CD14-positive monocyte (primary cell): ENCODE measurements at regions not wholly inside any gene's neighbourhood (a gene's known extent, or its start where the extent isn't known, plus 50 kb on each side); places are given as distances from the start of the nearest gene placed in this dataset.

ENCODE experiments used
- DNase-seq, 3 donors: peaks; one replicate each; pipeline ENCODE4 v3.0.0-alpha.2; 2011 to 2022
- H2AFZ ChIP-seq: 2 replicates; pipeline ENCODE4 v1.6.0; 2012; ENCODE audit warnings: mild to moderate bottlenecking, low read depth, low read length, inconsistent platforms; ENCODE audit not compliant: insufficient read depth, poor library complexity, severe bottlenecking
- H3K27ac ChIP-seq, 2 donors: 1 replicate in 1 of 2; 2 replicates in 1 of 2; pipeline ENCODE4 v1.5.1; 2012 to 2013; ENCODE audit warnings: low read length in 2 of 2, control low read depth in 1 of 2, inconsistent platforms in 1 of 2, low read depth in 1 of 2, mild to moderate bottlenecking in 1 of 2
- H3K27me3 ChIP-seq, 2 donors: one replicate each; pipeline versions ENCODE4 v1.6.0 to v1.6.1; 2011 to 2013; ENCODE audit warnings: low read length in 2 of 2; ENCODE audit not compliant: control insufficient read depth in 2 of 2, insufficient read depth in 2 of 2
- H3K36me3 ChIP-seq, 2 donors: replicated peaks in 1 of 2; 1 replicate in 1 of 2; 2 replicates in 1 of 2; pipeline versions ENCODE4 v1.5.1 to v1.6.1; 2012 to 2013; ENCODE audit warnings: low read length in 2 of 2, control low read depth in 1 of 2, inconsistent platforms in 1 of 2, mild to moderate bottlenecking in 1 of 2; ENCODE audit not compliant: insufficient read depth in 2 of 2, control insufficient read depth in 1 of 2
- H3K4me1 ChIP-seq, 2 donors: 1 replicate in 1 of 2; 2 replicates in 1 of 2; pipeline versions ENCODE4 v1.5.1 to v1.6.1; 2012 to 2013; ENCODE audit warnings: low read length in 2 of 2, control low read depth in 1 of 2, inconsistent platforms in 1 of 2, mild to moderate bottlenecking in 1 of 2, moderate library complexity in 1 of 2; ENCODE audit not compliant: insufficient read depth in 2 of 2, control insufficient read depth in 1 of 2
- H3K4me2 ChIP-seq: replicated peaks from 2 replicates; pipeline ENCODE3; 2012; ENCODE audit warnings: low read length, moderate library complexity, mild to moderate bottlenecking; ENCODE audit not compliant: poor library complexity, severe bottlenecking; ENCODE audit errors: extremely low read depth
- H3K4me3 ChIP-seq, 3 experiments: fragments of 200-600 bp in 1 of 3; sonication (generic) in 1 of 3; replicated peaks in 1 of 3; 1 replicate in 2 of 3; 2 replicates in 1 of 3; pipeline ENCODE4 v1.5.1; 2011 to 2013; ENCODE audit warnings: low read length in 3 of 3, mild to moderate bottlenecking in 3 of 3, control low read depth in 2 of 3, low read depth in 2 of 3, inconsistent platforms in 1 of 3, moderate library complexity in 1 of 3
- H3K79me2 ChIP-seq: 2 replicates; pipeline ENCODE4 v1.6.0; 2012; ENCODE audit warnings: mild to moderate bottlenecking, control low read depth, inconsistent platforms, low read length, moderate library complexity; ENCODE audit not compliant: insufficient read depth
- H3K9ac ChIP-seq: 2 replicates; pipeline ENCODE4 v1.6.0; 2017; ENCODE audit warnings: low read length, mild to moderate bottlenecking; ENCODE audit not compliant: insufficient read depth, poor library complexity, severe bottlenecking
- H3K9me3 ChIP-seq, 2 donors: replicated peaks in 1 of 2; 1 replicate in 1 of 2; 2 replicates in 1 of 2; pipeline versions ENCODE4 v1.5.1 to v1.6.1; 2012 to 2013; ENCODE audit warnings: low read length in 2 of 2, control low read depth in 1 of 2; ENCODE audit not compliant: control insufficient read depth in 1 of 2, insufficient read depth in 1 of 2
- H4K20me1 ChIP-seq: 2 replicates; pipeline ENCODE4 v1.6.0; 2012; ENCODE audit warnings: mild to moderate bottlenecking, low read length, control low read depth, moderate library complexity; ENCODE audit not compliant: insufficient read depth
- H3K27ac Mint-ChIP-seq, 7 donors: one replicate each; pipeline ENCODE4 v1.8.0; 2020; ENCODE audit warnings: mild to moderate bottlenecking in 7 of 7, mixed read lengths in 7 of 7, moderate library complexity in 6 of 7, inconsistent platforms in 2 of 7
- H3K27me3 Mint-ChIP-seq, 3 donors: one replicate each; pipeline ENCODE4 v1.8.0; 2021 to 2022; ENCODE audit warnings: low read depth in 3 of 3, mild to moderate bottlenecking in 3 of 3, mixed read lengths in 3 of 3, moderate library complexity in 3 of 3, inconsistent platforms in 1 of 3
- H3K36me3 Mint-ChIP-seq, 2 donors: one replicate each; pipeline ENCODE4 v1.8.0; 2020; ENCODE audit warnings: mixed read lengths in 2 of 2, inconsistent platforms in 1 of 2, mild to moderate bottlenecking in 1 of 2
- H3K4me1 Mint-ChIP-seq: one replicate; pipeline ENCODE4 v1.8.0; 2020; ENCODE audit warnings: mild to moderate bottlenecking, mixed read lengths
- H3K4me3 Mint-ChIP-seq, 2 donors: one replicate each; pipeline ENCODE4 v1.8.0; 2020; ENCODE audit warnings: mild to moderate bottlenecking in 2 of 2, mixed read lengths in 2 of 2, moderate library complexity in 1 of 2
- H3K9me3 Mint-ChIP-seq, 7 donors: one replicate each; pipeline ENCODE4 v1.8.0; 2020 to 2022; ENCODE audit warnings: mixed read lengths in 7 of 7, mild to moderate bottlenecking in 6 of 7, moderate library complexity in 6 of 7, inconsistent platforms in 2 of 7
- WGBS: methylation state at CpG from one replicate; pipeline ENCODE4 v1.1.5; 2013; ENCODE audit warnings: missing lambda C conversion rate; ENCODE audit not compliant: insufficient coverage; 5-methylcytosine and 5-hydroxymethylcytosine counted together
- intact Hi-C, 2 donors: fragments of 100-400 bp; cut with micrococcal nuclease; formaldehyde crosslinking; loops; one replicate each; pipeline versions ENCODE4 v1.15.0 to v1.15.1; 2023
- TF ChIP-seq, protein P1 (sequence below): fragments of 200-600 bp; IDR thresholded peaks from one replicate; pipeline ENCODE4 v1.8.0; 2022; ENCODE audit warnings: antibody characterized with exemption, mild to moderate bottlenecking

DNA sequence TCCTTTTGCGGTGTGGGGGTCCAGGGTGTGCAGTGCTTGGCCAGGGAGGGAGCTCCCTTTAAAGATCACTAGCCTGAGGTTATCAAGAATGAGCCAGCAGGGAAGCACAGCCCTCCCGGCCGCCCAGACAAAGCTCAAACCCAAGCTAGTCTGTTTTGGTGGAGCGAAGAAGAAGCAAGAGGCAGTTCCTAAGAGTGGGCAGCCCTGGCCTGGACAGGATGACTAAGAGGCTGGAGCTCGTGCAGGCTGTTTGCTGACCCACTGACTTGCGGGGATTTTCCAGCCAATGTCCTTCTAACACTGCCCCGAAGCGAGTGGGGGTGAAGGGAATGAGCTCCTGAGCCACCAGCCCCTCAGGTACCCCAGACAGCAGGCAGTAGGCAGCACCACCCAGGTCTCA is 134.4 kb downstream of the COPRS start:
- Histone ChIP-seq H3K79me2 (no peaks in the 10 kb centered on the region), H3K27me3 (no peaks in the 10 kb centered on the region), H3K4me1 (no peaks in the 10 kb centered on the region), H3K9ac (no peak overlapping the region), H3K27ac (no peak overlapping the region), H3K4me2 (no peak overlapping the region), H3K9me3 (no peaks in the 10 kb centered on the region), H3K4me3 (no peak overlapping the region), H4K20me1 (no peaks in the 10 kb centered on the region), H3K36me3 (no peaks in the 10 kb centered on the region), H2AFZ (no peak overlapping the region)
- Mint-ChIP-seq H3K27ac (no peak overlapping the region), H3K4me3 (no peak overlapping the region), H3K27me3 (peaks cover 4 to 6% (median 5%) of the 10 kb centered on the region in 3 donors), H3K9me3 (peaks cover 0 to 6% (median 0%) of the 10 kb centered on the region in 7 donors), H3K4me1 (peaks cover 13% of the 10 kb centered on the region), H3K36me3 (no peaks in the 10 kb centered on the region)
- TF ChIP-seq, protein P1, sequence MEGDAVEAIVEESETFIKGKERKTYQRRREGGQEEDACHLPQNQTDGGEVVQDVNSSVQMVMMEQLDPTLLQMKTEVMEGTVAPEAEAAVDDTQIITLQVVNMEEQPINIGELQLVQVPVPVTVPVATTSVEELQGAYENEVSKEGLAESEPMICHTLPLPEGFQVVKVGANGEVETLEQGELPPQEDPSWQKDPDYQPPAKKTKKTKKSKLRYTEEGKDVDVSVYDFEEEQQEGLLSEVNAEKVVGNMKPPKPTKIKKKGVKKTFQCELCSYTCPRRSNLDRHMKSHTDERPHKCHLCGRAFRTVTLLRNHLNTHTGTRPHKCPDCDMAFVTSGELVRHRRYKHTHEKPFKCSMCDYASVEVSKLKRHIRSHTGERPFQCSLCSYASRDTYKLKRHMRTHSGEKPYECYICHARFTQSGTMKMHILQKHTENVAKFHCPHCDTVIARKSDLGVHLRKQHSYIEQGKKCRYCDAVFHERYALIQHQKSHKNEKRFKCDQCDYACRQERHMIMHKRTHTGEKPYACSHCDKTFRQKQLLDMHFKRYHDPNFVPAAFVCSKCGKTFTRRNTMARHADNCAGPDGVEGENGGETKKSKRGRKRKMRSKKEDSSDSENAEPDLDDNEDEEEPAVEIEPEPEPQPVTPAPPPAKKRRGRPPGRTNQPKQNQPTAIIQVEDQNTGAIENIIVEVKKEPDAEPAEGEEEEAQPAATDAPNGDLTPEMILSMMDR: no peak
- WGBS: 94% methylated on average over 3 of the region's 8 CpGs
- DNase-seq: no peak
- intact Hi-C loops: no loop called here

DNA sequence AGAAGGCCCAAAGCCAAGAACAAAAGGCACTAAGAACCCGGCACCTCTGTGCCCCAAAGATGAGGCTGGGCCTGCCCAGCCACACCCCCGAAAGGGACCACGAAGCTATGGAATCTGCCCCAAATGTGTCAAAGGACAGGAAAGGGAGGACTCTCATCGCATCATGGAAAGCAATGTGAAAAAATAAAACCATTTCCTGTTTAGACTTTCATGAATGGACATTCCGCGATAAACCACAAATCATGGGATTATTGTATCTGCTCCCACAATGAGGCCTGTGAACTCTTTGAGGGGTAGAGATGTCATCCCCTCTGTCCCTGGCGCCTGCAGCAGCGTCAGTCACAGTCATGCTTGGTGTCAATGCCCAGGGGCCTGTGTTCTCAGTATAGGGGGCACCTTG is 135.0 kb downstream of the COPRS start:
- Mint-ChIP-seq H3K27me3 (peaks cover 4 to 6% (median 5%) of the 10 kb centered on the region in 3 donors), H3K4me3 (no peak overlapping the region), H3K4me1 (peaks cover 13% of the 10 kb centered on the region), H3K9me3 (peaks cover 0 to 8% (median 0%) of the 10 kb centered on the region in 7 donors), H3K27ac (no peak overlapping the region), H3K36me3 (no peaks in the 10 kb centered on the region)
- WGBS: 87% methylated on average over 8 of the region's 8 CpGs
- H4K20me1 ChIP-seq: no peaks in the 10 kb centered on the region
- H3K9ac ChIP-seq: no peak overlapping the region
- no peaks in the 10 kb centered on the region for H3K36me3 ChIP-seq
- no peaks in the 10 kb centered on the region for H3K79me2 ChIP-seq
- no peaks in the 10 kb centered on the region for H3K9me3 ChIP-seq
- DNase-seq: no peak
- no peaks in the 10 kb centered on the region for H3K27me3 ChIP-seq
- H3K4me2 ChIP-seq: no peak overlapping the region
- H2AFZ ChIP-seq: no peak overlapping the region
- intact Hi-C loops: no loop called here
- no peaks in the 10 kb centered on the region for H3K4me1 ChIP-seq
- H3K4me3 ChIP-seq: no peak overlapping the region
- TF ChIP-seq, protein P1: no peak
- H3K27ac ChIP-seq: no peak overlapping the region
